ENCODE measurements at regions not wholly inside any gene's neighbourhood (a gene's known extent, or its start where the extent isn't known, plus 50 kb on each side); places are given as distances from the start of the nearest gene placed in this dataset.

DNA sequence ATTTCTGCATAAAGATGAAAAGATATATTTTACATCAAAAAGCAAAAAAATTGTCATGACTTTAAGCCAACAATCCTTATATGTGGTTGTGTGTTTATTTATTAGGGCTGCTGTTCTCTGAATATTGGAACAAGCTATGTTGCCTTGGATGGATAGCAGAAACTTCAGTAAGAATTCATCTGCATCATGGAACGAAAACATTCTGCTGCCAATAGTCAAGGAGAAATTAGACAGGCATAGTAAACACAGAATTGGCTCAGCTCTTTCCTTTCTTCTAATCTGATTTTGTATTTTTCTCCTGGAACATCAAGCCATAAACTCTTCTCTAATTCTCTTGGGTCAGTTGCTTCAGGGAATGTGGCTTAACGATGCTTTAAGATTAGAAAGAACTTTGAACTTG, 1257.0 kb downstream of the NLGN4X start:
- ATAC-seq = no peak
- TF ChIP-seq SNAI2 (CRISPR knock-in tag; IDR thresholded peaks at IDR 0.05) = no peak

DNA sequence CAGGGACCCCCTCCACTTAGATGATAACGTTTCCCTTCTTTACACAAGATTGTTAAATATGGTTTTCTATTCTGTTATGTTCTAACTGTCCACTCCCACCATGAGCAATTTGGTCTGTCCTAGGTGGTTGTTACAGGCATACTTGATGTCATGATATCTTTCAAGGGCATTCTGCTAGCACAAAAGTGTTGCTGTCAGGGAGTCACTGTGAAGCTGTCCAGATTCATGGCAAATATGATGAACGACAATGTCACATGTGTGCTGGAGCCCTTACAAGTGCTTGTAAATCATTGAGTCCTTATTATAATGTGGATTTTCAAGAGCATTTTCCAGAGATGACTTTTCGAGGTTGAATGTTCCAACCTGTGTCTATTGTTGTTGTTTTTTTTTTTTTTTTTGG, 1250.7 kb upstream of the PRKX start:
- no peak for ATAC-seq

DNA sequence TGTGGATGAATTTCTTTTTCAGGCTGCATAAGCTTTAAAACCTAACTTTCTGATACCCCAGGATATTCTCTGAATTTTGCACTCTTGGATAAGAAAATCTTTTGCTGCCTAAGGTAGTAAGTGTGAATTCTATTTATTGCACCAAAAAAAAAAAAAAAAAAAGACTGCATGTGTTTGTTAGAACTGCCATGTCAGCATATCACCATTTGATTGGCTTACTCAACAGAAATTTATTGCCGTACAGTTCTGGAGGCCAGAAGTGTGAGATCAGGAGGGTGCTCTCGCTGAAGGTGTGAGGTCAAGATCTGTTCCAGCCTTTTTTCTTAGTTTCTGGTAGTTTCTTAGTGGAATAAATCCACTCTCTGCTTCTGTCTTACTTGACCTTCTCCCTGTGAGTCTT, 1250.0 kb upstream of the PRKX start:
- ATAC-seq = no peak
- TF ChIP-seq, protein P1, sequence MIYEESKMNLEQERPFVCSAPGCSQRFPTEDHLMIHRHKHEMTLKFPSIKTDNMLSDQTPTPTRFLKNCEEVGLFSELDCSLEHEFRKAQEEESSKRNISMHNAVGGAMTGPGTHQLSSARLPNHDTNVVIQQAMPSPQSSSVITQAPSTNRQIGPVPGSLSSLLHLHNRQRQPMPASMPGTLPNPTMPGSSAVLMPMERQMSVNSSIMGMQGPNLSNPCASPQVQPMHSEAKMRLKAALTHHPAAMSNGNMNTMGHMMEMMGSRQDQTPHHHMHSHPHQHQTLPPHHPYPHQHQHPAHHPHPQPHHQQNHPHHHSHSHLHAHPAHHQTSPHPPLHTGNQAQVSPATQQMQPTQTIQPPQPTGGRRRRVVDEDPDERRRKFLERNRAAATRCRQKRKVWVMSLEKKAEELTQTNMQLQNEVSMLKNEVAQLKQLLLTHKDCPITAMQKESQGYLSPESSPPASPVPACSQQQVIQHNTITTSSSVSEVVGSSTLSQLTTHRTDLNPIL (CRISPR knock-in tag; IDR thresholded peaks at IDR 0.05; ENCODE audit: low read depth) = no peak
- TF ChIP-seq ARNTL (CRISPR knock-in tag; IDR thresholded peaks at IDR 0.05; ENCODE audit: borderline replicate concordance, low read depth) (no peak), CSDC2 (CRISPR knock-in tag; IDR thresholded peaks at IDR 0.05) (no peak), BACH2 (CRISPR knock-in tag; IDR thresholded peaks at IDR 0.05; ENCODE audit: borderline replicate concordance) (no peak), SNAI2 (CRISPR knock-in tag; IDR thresholded peaks at IDR 0.05) (no peak), ZFP3 (CRISPR knock-in tag; IDR thresholded peaks at IDR 0.05) (no peak), OSR1 (CRISPR knock-in tag; IDR thresholded peaks at IDR 0.05) (no peak), TCF4 (CRISPR knock-in tag; IDR thresholded peaks at IDR 0.05; ENCODE audit: borderline replicate concordance) (no peak), ZFP30 (CRISPR knock-in tag; IDR thresholded peaks at IDR 0.05) (no peak), RARB (CRISPR knock-in tag; IDR thresholded peaks at IDR 0.05) (no peak), ZNF8 (CRISPR knock-in tag; IDR thresholded peaks at IDR 0.05) (no peak), ZNF70 (CRISPR knock-in tag; IDR thresholded peaks at IDR 0.05) (no peak), ISL1 (CRISPR knock-in tag; IDR thresholded peaks at IDR 0.05) (no peak), GLIS3 (CRISPR knock-in tag; IDR thresholded peaks at IDR 0.05) (no peak), TOX (CRISPR knock-in tag; IDR thresholded peaks at IDR 0.05; ENCODE audit: borderline replicate concordance) (no peak), ZNF565 (CRISPR knock-in tag; conservative IDR thresholded peaks at IDR 0.05; ENCODE audit: low read depth) (no peak), ESRRG (CRISPR knock-in tag; IDR thresholded peaks at IDR 0.05) (no peak)
- TF ChIP-seq, protein P2, sequence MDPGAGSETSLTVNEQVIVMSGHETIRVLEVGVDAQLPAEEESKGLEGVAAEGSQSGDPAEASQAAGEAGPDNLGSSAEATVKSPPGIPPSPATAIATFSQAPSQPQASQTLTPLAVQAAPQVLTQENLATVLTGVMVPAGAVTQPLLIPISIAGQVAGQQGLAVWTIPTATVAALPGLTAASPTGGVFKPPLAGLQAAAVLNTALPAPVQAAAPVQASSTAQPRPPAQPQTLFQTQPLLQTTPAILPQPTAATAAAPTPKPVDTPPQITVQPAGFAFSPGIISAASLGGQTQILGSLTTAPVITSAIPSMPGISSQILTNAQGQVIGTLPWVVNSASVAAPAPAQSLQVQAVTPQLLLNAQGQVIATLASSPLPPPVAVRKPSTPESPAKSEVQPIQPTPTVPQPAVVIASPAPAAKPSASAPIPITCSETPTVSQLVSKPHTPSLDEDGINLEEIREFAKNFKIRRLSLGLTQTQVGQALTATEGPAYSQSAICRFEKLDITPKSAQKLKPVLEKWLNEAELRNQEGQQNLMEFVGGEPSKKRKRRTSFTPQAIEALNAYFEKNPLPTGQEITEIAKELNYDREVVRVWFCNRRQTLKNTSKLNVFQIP (CRISPR knock-in tag; IDR thresholded peaks at IDR 0.05; ENCODE audit: borderline replicate concordance, low read depth) = no peak
- TF ChIP-seq, protein P3, sequence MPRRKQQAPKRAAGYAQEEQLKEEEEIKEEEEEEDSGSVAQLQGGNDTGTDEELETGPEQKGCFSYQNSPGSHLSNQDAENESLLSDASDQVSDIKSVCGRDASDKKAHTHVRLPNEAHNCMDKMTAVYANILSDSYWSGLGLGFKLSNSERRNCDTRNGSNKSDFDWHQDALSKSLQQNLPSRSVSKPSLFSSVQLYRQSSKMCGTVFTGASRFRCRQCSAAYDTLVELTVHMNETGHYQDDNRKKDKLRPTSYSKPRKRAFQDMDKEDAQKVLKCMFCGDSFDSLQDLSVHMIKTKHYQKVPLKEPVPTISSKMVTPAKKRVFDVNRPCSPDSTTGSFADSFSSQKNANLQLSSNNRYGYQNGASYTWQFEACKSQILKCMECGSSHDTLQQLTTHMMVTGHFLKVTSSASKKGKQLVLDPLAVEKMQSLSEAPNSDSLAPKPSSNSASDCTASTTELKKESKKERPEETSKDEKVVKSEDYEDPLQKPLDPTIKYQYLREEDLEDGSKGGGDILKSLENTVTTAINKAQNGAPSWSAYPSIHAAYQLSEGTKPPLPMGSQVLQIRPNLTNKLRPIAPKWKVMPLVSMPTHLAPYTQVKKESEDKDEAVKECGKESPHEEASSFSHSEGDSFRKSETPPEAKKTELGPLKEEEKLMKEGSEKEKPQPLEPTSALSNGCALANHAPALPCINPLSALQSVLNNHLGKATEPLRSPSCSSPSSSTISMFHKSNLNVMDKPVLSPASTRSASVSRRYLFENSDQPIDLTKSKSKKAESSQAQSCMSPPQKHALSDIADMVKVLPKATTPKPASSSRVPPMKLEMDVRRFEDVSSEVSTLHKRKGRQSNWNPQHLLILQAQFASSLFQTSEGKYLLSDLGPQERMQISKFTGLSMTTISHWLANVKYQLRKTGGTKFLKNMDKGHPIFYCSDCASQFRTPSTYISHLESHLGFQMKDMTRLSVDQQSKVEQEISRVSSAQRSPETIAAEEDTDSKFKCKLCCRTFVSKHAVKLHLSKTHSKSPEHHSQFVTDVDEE (CRISPR knock-in tag; IDR thresholded peaks at IDR 0.05) = no peak

More for the DNA sequence above, 1250.7 kb upstream of the PRKX start:
- TF ChIP-seq TOX (CRISPR knock-in tag; IDR thresholded peaks at IDR 0.05; ENCODE audit: borderline replicate concordance) (no peak), SNAI2 (CRISPR knock-in tag; IDR thresholded peaks at IDR 0.05) (no peak), ESRRG (CRISPR knock-in tag; IDR thresholded peaks at IDR 0.05) (no peak), TCF4 (CRISPR knock-in tag; IDR thresholded peaks at IDR 0.05; ENCODE audit: borderline replicate concordance) (no peak), ISL1 (CRISPR knock-in tag; IDR thresholded peaks at IDR 0.05) (no peak), ZNF565 (CRISPR knock-in tag; conservative IDR thresholded peaks at IDR 0.05; ENCODE audit: low read depth) (no peak), BACH2 (CRISPR knock-in tag; IDR thresholded peaks at IDR 0.05; ENCODE audit: borderline replicate concordance) (no peak), ZFP30 (CRISPR knock-in tag; IDR thresholded peaks at IDR 0.05) (no peak), OSR1 (CRISPR knock-in tag; IDR thresholded peaks at IDR 0.05) (no peak), ARNTL (CRISPR knock-in tag; IDR thresholded peaks at IDR 0.05; ENCODE audit: borderline replicate concordance, low read depth) (no peak), ZNF70 (CRISPR knock-in tag; IDR thresholded peaks at IDR 0.05) (no peak), PPARA (CRISPR knock-in tag; IDR thresholded peaks at IDR 0.05; ENCODE audit: borderline replicate concordance) (no peak), RARB (CRISPR knock-in tag; IDR thresholded peaks at IDR 0.05) (no peak)
- TF ChIP-seq, protein P3 (CRISPR knock-in tag; IDR thresholded peaks at IDR 0.05) = no peak
- TF ChIP-seq, protein P4, sequence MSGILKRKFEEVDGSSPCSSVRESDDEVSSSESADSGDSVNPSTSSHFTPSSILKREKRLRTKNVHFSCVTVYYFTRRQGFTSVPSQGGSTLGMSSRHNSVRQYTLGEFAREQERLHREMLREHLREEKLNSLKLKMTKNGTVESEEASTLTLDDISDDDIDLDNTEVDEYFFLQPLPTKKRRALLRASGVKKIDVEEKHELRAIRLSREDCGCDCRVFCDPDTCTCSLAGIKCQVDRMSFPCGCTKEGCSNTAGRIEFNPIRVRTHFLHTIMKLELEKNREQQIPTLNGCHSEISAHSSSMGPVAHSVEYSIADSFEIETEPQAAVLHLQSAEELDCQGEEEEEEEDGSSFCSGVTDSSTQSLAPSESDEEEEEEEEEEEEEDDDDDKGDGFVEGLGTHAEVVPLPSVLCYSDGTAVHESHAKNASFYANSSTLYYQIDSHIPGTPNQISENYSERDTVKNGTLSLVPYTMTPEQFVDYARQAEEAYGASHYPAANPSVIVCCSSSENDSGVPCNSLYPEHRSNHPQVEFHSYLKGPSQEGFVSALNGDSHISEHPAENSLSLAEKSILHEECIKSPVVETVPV (CRISPR knock-in tag; IDR thresholded peaks at IDR 0.05) = no peak
- TF ChIP-seq, protein P1 (CRISPR knock-in tag; IDR thresholded peaks at IDR 0.05; ENCODE audit: low read depth) = no peak
